NCI-H226 (cell line): ENCODE measurements at regions not wholly inside any gene's neighbourhood (a gene's known extent, or its start where the extent isn't known, plus 50 kb on each side); places are given as distances from the start of the nearest gene placed in this dataset.

ENCODE experiments used
- DNase-seq: peaks from one replicate; pipeline ENCODE4 v3.0.0-alpha.2; 2015

DNA sequence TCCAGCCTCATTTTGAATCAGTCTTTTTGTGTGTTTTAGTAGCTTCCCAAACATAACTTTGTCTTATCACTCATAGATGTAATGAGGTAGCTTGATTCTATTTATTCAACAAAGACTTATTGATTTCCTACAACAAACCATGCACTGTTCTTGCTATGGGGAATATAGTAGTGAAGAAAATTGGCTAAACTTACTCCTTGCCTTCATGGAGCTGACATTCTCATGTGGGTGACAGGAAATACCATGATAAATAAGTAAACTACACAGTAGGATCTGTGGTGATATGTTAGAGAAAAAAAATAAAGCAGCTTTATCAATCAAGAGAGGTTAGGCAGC lies 255.7 kb upstream of the TNC start:
- DNase-seq: no peak

DNA sequence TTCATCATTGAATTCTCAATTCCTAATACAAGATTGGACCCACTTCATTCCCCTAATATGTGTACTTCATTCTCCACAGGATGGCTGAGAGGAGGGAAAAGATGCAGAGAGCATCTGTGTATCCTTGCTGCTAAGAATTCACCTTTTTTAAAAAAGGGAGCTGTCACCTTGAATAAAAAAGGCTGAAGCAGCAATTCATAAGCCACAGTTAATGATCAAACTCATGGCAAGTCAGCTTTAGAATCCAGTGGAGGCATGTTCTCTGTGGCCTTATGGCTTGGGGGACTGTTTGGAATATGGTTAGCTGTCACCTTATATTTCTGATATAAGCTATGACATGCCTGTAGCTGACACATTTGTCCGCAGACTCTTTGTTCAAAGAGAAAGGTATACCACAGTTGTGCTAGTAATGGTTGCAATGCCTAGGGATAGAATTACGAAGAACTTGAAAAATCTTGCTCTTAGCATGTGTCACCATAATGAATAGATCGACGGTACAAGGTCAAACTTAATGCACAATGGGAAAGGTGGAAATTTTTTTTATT lies 256.8 kb upstream of the TNC start:
- DNase-seq: no peak

DNA sequence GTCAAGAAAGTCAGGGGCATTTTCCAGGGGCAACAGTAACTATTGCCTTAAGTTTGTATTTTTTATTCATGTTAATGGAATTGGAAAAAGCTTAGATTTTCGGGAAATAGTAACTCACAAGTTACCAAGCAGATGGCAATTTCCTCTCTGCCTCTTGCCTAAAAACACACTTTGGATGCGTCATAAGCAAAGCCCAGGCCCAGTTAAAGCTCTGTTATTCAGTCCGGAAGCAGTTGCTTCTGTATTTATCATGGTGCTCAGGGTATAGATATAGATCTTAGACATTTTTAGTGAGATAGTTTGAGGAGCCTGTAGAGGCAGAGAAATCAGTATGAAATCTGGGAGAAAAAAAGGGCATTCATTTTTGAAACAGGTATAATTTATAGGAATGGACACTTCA lies 260.3 kb upstream of the TNC start:
- DNase-seq: no peak

DNA sequence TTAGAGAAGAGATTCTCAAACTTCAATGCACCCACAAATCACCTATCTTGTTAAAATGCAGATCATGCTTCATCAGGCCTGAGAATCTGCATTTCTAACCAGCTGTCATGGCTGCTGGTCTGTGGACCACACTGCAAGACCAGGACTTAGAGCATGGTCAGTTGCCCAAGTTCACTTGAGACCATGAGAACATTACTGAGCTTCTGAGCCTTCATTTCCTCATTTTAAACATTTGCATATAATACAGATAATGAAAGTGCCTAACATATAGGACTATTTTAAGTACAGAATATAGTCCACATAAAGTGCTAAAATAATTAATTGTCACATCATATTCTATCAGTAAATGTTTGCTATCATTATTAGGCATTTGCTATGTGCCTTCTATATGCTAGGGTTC lies 260.8 kb upstream of the TNC start:
- no peak for DNase-seq

- DNase-seq: no peak
These were observed 261.8 kb upstream of the TNC start for GRCh38 chr9:115379719-115380118.

DNA sequence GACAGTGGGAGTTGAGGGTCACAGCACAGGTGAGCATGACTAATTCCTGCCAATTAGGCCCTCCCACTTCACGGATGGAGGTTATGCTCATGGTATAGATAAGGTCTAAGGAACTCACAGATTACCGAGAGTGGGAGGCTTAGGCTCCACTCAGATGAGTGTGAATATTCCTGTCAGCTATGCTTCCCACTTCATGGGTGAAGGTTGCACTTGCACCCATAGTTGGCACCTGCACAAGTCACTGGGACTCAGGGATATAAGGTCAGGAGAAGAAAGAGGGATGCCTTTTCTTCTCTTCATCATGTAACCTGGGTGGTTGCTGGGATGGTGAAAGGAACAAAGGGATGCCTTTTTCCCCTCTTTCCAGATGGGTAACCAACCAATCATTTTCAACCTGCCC lies 264.9 kb upstream of the TNC start:
- DNase-seq: no peak

GRCh38 chr9:115385383-115386122 lies 267.6 kb upstream of the TNC start:
- no peak for DNase-seq

- DNase-seq: no peak
These were observed 269.2 kb upstream of the TNC start for GRCh38 chr9:115386963-115387770.

GRCh38 chr9:115391168-115391825 lies 273.3 kb upstream of the TNC start:
- DNase-seq: no peak

DNA sequence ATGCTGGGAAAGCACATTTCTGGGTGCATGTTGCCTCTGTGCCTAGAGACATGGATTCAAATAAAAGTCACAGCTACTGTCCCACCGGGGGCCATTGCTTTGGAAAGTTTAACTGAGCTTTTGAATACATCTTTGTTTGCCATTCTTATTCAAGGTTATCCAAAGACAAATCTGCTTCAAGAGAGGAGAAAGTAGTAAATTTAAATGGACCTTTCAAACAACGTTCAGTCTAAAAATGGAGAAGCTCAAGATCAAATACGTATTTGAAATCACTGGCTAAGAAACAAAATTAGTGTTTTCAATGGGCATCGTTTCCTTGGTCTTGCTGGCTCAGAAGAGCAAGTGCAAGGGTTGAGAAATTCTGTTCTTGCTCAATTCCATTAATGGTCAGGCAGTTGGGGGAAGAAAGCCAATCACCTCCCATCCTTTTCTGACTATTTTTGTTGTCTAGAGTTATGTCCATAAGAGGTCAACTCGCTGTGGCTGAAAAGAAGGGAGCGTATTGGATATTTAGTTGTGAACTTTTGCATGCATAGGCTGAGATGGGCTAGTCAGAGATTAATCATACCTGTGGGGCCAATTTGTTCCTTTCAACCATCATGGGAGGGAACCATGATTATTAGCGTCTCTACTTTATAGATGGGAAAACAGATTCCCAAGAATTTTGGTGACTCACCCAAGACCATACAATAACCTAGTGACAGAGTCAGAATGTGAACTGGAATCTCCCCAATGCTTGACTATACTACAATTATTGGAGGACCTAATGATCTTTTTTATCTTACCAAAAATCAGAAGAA lies 276.2 kb upstream of the TNC start:
- DNase-seq: no peak

DNA sequence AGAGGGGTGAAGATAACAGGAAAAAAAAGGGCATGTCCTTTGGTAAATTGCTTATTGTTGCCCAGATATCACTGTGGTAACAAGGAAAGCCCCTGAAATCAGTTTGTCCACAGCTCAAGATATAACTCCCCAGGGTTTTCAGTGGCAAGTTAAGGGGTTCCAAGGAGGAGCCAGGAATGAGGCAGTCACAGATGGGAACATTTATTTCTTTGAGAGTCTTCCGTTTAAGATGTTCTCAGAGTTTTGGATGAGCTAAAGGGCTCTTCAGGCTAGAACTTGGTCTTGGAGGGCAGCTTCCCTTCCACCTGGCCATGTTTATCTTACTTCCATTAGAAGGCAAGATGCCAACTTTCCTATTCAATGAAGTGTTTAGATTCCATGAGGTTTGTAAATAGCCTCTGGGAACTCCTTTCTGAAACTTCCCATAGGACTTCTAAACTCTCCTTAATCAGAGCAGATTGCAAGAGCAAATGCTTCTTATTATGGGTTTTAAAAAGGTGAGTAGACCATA lies 277.6 kb upstream of the TNC start:
- peak; percentile 53 for DNase-seq

- DNase-seq: peak; percentile 65
These were observed 278.1 kb upstream of the TNC start for GRCh38 chr9:115396071-115396529.

DNA sequence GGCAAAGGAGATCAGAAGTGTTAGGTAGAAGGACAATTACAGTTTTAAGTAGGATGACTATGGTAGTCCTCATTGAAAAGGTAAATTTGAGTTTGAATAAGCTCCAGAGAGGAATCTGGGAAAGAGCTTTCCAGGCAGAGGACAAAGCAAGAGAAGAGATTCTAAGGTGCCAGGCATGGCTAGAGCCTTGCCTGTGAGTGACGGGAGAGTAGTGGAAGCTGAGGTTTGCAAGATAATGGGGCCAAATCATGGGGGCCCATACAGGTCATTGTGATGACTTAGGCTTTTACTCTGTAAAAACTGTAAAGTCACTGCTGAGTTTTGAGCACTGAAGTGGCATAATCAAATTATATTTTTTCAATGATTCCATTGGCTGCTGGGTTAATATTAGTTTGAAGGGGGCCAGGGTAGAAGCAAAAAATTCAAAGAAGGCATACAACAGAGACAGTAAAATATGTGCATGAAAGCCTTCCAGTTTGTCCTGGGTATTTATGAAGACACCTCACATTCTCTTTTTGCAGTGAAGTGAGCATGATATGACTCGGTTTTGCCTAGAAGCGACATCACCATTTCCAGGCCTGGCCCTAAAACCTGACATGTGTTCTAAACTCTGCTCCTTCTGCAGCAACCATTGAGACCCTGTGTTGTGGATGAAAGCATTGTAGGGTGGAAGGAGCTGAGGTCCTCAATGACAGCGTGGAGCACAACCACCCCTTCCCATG lies 279.8 kb upstream of the TNC start:
- no peak for DNase-seq

DNA sequence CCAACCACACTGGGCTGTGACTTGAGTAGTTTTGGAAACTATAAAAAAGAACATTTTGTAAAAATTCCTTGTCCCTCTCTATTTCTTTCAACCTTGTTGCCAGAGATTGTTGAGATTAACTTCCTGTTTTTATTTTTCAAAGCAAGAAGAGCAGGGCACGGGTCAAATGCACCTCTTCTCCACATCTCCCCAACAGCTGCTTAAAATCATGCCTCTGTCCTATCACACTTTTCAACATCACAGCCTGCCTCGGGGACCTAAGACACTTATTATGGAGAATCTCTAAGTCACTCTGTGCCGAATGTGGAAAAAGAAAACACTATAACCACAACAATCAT lies 280.3 kb upstream of the TNC start:
- no peak for DNase-seq

GRCh38 chr9:115398996-115399395 lies 281.0 kb upstream of the TNC start:
- no peak for DNase-seq

DNA sequence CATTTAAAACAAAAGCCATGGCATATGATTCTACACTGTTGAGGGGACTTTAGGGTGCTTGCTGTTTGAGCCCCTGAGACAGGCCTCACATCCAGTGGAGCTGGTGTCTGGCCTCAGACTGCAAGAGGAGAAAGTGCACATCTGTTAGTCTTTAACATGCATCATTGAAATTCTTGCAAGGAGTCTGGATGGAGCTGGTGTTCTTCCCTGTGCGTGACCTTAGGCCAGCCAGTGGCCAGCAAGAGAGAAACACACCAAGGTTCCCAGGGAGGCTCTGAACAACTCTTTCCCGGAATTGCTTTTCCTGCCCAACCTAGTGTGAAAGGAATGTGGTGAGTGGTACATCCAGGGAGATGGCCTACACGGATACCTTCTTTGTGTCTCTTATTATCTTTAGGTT lies 282.8 kb upstream of the TNC start:
- DNase-seq: no peak

GRCh38 chr9:115401756-115402327 lies 283.9 kb upstream of the TNC start:
- no peak for DNase-seq

DNA sequence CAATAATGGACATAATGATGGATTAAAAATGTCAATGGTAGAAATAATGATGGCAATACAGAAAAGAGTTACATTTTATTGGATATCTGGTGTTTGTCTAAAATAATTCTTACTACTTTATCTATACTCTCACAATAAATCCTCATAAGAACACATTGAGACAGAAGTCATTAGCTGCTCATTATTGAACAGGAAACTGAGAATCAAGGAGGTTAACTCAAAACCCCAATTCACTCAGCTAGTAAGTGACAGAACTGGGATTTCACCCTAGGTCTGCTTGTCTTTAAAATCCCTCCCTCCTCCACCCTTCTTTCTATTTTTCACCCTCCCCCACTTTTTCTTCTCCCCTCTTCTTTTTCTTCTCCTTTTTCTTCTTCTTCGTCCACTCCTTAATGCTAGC lies 285.8 kb upstream of the TNC start:
- DNase-seq: no peak

DNA sequence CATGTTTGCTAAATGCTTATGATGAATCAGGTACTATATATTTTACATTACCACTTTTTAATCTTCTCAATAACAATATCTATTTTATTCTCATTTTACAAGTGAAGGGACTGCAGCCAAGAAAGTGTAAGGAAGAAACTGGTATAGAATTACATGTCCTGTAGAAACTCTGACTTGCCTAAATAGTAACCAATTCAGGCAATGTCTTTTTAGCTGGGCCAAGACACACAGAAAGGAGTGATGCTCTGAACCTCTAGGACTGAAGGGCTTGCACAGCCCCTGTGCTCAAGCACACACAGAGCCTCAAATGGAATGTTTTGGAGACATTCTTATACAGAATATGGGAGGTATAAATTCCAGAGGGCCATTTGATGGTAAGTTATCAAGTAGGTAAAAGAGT lies 286.4 kb upstream of the TNC start:
- no peak for DNase-seq

DNA sequence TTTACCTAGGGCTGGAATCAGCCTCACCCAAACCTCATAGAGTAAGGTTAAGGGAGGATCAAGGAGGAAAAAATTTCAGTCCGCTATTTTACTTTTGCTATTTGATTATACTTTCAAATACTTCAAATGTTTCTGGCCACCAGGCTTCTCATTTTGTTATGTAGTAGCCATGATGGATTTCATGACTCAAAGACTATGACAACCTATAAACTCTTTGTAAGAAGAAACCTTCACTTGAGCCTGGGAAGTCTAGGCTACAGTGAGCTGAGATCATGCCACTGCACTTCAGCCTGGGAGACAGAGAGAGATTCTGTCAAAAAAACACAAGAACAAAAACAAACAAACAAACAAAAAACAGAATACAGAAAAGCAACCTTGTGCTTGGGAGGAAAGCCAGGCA lies 293.6 kb upstream of the TNC start:
- DNase-seq: no peak

DNA sequence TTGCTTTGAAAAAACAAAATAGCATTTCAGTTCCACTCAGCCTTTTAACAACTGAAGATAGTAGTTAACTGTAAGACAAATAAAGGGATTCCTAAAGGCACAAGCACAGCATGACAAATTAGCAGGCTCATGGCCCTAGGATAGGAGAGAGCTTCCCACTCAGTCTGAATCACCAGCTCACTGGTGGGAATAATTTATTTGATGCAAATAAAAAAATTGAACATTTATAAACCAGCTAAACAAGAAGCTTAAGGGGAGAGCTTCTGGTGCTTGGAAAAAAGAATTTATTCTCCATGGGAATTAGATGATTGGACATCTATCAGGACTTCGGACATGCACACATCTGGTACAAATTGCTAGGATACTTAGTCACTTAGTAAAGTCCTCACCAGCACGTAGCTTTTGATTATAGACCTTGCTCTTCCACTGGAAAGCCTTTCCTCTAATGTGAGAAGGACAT lies 294.1 kb upstream of the TNC start:
- DNase-seq: no peak

- no peak for DNase-seq
These were observed 294.7 kb upstream of the TNC start for GRCh38 chr9:115412656-115413055.
